ENCODE measurements at regions not wholly inside any gene's neighbourhood (a gene's known extent, or its start where the extent isn't known, plus 50 kb on each side); places are given as distances from the start of the nearest gene placed in this dataset.

DNA sequence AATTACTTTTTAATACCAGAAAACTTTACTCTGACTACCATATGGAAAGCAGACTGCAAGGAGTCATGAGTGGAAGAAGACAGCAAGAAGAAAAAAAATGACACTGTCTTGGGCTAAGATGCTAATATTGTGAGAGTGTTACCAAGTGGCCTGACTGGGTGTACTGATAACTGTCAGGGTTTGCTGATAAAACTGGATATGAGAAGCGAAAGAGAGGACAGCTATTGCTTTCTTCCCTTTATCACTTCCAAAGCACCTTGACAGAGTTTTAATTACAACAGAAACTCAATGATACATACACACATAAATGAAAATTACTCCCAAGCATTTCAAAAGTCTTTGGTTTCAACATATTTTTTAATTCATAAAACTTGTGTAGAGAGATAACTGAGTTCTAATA, 368.5 kb downstream of the ZEB2 start (continued):
- no peak for TF ChIP-seq RREB1 (CRISPR knock-in tag; IDR thresholded peaks at IDR 0.05)
- no peak for TF ChIP-seq DEAF1 (CRISPR knock-in tag; IDR thresholded peaks at IDR 0.05)
- TF ChIP-seq ESRRB (CRISPR knock-in tag; IDR thresholded peaks at IDR 0.05; ENCODE audit: borderline replicate concordance): no peak
- no peak for TF ChIP-seq ZNF561 (CRISPR knock-in tag; conservative IDR thresholded peaks at IDR 0.05)
- TF ChIP-seq CTCFL (IDR thresholded peaks at IDR 0.05; ENCODE audit: borderline replicate concordance, insufficient read depth, low read depth, low read length, poor library complexity, severe bottlenecking): no peak
- TF ChIP-seq SIN3B (IDR thresholded peaks at IDR 0.05; ENCODE audit: low read depth): no peak
- TF ChIP-seq, protein P1, sequence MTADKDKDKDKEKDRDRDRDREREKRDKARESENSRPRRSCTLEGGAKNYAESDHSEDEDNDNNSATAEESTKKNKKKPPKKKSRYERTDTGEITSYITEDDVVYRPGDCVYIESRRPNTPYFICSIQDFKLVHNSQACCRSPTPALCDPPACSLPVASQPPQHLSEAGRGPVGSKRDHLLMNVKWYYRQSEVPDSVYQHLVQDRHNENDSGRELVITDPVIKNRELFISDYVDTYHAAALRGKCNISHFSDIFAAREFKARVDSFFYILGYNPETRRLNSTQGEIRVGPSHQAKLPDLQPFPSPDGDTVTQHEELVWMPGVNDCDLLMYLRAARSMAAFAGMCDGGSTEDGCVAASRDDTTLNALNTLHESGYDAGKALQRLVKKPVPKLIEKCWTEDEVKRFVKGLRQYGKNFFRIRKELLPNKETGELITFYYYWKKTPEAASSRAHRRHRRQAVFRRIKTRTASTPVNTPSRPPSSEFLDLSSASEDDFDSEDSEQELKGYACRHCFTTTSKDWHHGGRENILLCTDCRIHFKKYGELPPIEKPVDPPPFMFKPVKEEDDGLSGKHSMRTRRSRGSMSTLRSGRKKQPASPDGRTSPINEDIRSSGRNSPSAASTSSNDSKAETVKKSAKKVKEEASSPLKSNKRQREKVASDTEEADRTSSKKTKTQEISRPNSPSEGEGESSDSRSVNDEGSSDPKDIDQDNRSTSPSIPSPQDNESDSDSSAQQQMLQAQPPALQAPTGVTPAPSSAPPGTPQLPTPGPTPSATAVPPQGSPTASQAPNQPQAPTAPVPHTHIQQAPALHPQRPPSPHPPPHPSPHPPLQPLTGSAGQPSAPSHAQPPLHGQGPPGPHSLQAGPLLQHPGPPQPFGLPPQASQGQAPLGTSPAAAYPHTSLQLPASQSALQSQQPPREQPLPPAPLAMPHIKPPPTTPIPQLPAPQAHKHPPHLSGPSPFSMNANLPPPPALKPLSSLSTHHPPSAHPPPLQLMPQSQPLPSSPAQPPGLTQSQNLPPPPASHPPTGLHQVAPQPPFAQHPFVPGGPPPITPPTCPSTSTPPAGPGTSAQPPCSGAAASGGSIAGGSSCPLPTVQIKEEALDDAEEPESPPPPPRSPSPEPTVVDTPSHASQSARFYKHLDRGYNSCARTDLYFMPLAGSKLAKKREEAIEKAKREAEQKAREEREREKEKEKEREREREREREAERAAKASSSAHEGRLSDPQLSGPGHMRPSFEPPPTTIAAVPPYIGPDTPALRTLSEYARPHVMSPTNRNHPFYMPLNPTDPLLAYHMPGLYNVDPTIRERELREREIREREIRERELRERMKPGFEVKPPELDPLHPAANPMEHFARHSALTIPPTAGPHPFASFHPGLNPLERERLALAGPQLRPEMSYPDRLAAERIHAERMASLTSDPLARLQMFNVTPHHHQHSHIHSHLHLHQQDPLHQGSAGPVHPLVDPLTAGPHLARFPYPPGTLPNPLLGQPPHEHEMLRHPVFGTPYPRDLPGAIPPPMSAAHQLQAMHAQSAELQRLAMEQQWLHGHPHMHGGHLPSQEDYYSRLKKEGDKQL (CRISPR knock-in tag; IDR thresholded peaks at IDR 0.05; ENCODE audit: borderline replicate concordance): no peak
- TF ChIP-seq TFE3 (CRISPR knock-in tag; IDR thresholded peaks at IDR 0.05): no peak
